Peyer's patch (tissue), 4 donors: ENCODE measurements at regions not wholly inside any gene's neighbourhood (a gene's known extent, or its start where the extent isn't known, plus 50 kb on each side); places are given as distances from the start of the nearest gene placed in this dataset.

Source experiments
- CTCF ChIP-seq, 6 experiments: fragments of 450-650 bp in 4 of 6; fragments of 200-600 bp in 2 of 6; sonication (generic) in 1 of 6; IDR thresholded peaks; one replicate each; pipeline ENCODE4 v1.5.1; 2017 to 2019; ENCODE audit warnings: antibody characterized with exemption in 6 of 6, mild to moderate bottlenecking in 3 of 6, moderate library complexity in 1 of 6
- POLR2A ChIP-seq, 2 donors: fragments of 450-650 bp; IDR thresholded peaks; one replicate each; pipeline ENCODE4 v1.5.1; 2017; ENCODE audit warnings: antibody characterized with exemption in 2 of 2, mild to moderate bottlenecking in 2 of 2, moderate library complexity in 2 of 2

GRCh38 chr3:163327086-163327485, 1751.2 kb downstream of the SI start:
- TF ChIP-seq CTCF (IDR thresholded peaks at IDR 0.05) (no peak), POLR2A (IDR thresholded peaks at IDR 0.05) (no peak)
